IPS-15b (cell line): ENCODE measurements at regions not wholly inside any gene's neighbourhood (a gene's known extent, or its start where the extent isn't known, plus 50 kb on each side); places are given as distances from the start of the nearest gene placed in this dataset.

Source experiments
- H3K27me3 ChIP-seq: one replicate; pipeline ENCODE4 v1.6.1; 2013; ENCODE audit warnings: low read length; ENCODE audit not compliant: control insufficient read depth, insufficient read depth
- H3K36me3 ChIP-seq: one replicate; pipeline ENCODE4 v1.6.1; 2013; ENCODE audit warnings: low read length; ENCODE audit not compliant: control insufficient read depth, insufficient read depth
- H3K4me1 ChIP-seq: one replicate; pipeline ENCODE4 v1.6.1; 2013; ENCODE audit warnings: mild to moderate bottlenecking, low read length; ENCODE audit not compliant: control insufficient read depth, insufficient read depth
- H3K4me3 ChIP-seq: one replicate; pipeline ENCODE4 v1.5.1; 2013; ENCODE audit warnings: low read depth, low read length
- H3K9ac ChIP-seq: one replicate; pipeline ENCODE4 v1.6.1; 2013; ENCODE audit warnings: low read depth, mild to moderate bottlenecking, low read length
- H3K9me3 ChIP-seq: one replicate; pipeline ENCODE4 v1.6.1; 2013; ENCODE audit warnings: mild to moderate bottlenecking, low read length; ENCODE audit not compliant: control insufficient read depth, insufficient read depth

DNA sequence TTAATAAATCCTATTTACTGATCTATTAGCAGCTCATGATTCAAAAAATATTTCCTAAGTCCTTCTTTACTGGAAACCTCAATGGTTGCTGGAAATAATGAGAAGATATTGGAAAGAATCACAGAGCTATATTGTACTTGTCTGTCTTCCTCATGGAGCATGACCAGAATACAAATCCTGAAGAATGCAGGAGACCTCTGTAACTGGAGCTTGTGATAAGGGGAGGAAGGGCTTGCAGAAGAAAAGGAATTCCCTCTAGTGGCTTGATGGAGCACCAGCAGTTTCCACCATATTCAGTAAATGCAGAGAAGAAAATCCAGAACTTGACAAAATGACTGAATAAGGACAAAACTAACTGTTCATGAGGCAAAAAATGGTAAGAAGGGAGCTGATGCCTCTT, 1333.1 kb downstream of the EFNB2 start:
- Histone ChIP-seq H3K27me3 (no peaks in the 10 kb centered on the region), H3K4me3 (no peak overlapping the region), H3K4me1 (no peaks in the 10 kb centered on the region), H3K36me3 (no peaks in the 10 kb centered on the region), H3K9ac (no peak overlapping the region), H3K9me3 (no peaks in the 10 kb centered on the region)

DNA sequence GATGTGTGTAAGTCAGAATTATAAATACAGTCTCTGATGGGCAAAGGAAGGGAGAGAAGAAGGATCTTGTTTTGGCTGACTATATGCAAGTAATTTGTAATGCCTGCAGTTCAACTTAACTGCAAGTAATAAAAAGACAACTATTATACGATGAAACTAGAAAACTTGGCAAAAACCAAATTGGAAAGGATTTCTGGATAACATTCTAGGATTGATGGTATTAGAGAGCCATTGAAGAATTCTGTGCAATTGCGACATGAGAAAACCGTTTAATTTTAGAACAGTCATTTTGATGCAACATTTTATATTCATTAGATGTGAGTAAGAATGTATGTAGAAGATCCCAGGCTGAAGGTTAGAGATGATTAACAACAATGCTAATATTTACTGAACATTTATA, 1334.1 kb downstream of the EFNB2 start:
- H3K9ac ChIP-seq, result no peak overlapping the region
- no peaks in the 10 kb centered on the region for H3K4me1 ChIP-seq
- H3K27me3 ChIP-seq, result no peaks in the 10 kb centered on the region
- no peaks in the 10 kb centered on the region for H3K9me3 ChIP-seq
- no peak overlapping the region for H3K4me3 ChIP-seq
- no peaks in the 10 kb centered on the region for H3K36me3 ChIP-seq

DNA sequence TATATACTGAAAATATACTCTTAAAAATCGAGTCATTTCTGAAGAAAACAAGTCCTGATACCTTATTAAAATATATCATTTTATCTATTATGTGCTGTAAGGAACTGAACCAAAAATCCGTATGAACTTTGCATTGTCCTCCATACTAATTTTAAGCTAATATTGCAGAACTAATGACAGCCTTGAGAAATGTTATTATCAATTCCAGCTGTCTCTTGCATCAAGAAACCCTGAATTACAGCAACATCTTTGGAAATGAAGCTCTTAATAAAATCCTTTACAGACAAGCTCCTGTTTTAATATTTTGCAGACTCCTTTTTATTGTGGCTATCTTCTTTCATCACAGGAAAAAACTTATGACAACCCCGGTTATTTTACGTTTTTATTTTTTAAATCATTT, 1335.3 kb downstream of the EFNB2 start:
- no peaks in the 10 kb centered on the region for H3K9me3 ChIP-seq
- H3K9ac ChIP-seq, result no peak overlapping the region
- H3K36me3 ChIP-seq, result no peaks in the 10 kb centered on the region
- no peaks in the 10 kb centered on the region for H3K4me1 ChIP-seq
- no peaks in the 10 kb centered on the region for H3K27me3 ChIP-seq
- H3K4me3 ChIP-seq, result no peak overlapping the region

DNA sequence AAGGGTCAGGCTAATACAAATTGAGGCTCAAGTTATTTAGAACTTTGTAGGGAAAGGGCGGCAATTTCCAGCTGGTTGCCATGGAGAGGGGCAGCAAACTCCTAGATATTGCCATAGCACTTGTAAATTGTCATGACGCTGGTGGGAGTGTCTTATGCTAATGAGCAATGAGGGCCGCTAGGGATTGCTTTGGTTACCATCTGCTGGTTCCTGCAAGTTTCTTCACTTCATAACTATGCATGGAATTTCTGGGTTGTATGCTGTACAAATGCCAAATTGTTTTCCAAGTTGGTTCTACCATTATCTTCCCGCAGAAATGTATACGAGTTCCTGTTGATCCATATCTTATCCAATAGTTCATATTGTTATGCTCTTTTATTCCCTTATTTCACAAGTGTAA, 1339.4 kb downstream of the EFNB2 start:
- no peaks in the 10 kb centered on the region for H3K4me1 ChIP-seq
- no peak overlapping the region for H3K4me3 ChIP-seq
- H3K9me3 ChIP-seq, result no peaks in the 10 kb centered on the region
- H3K9ac ChIP-seq, result no peak overlapping the region
- no peaks in the 10 kb centered on the region for H3K36me3 ChIP-seq
- no peaks in the 10 kb centered on the region for H3K27me3 ChIP-seq

DNA sequence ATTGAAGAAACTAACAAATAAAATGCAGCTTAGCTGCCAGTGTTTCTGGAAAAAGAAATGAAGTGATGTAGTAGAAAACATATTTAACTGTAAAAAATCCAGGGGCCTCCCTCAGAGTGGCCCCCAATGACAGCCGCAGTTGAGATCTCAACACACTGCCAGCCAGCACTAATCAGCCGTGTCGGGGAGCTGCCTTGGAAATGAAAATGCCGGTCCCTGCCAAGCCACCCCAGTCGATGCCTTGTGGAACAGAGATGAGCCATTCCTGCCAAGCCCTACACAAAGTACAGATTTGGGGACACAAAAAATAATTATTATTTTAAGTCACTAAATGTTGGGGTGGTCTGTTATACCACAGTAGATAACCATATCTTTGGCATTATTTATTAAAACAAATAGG, 1342.4 kb downstream of the EFNB2 start:
- Histone ChIP-seq H3K4me3 (no peak overlapping the region), H3K9ac (no peak overlapping the region), H3K4me1 (no peaks in the 10 kb centered on the region), H3K9me3 (no peaks in the 10 kb centered on the region), H3K36me3 (no peaks in the 10 kb centered on the region), H3K27me3 (no peaks in the 10 kb centered on the region)

DNA sequence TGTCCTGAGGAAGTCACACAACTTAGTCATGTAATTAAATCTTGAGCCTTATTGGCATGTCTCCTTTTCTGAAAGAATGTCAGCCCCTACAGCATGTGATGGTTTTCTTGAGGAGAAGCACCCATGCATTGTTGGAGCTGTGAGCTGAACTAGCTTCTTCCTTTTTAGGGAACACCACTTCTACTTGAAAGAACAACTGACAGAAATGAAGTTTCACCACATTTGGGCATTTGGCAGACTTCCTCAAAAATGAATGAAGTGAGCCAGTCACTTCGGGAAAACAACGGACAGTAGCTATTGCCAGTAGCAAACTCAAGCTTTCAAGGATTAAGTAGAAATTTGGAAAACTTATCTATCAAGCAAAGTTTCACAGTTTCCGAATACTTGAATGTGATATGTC, 1351.3 kb downstream of the EFNB2 start:
- no peak overlapping the region for H3K9ac ChIP-seq
- H3K9me3 ChIP-seq, result no peaks in the 10 kb centered on the region
- H3K4me1 ChIP-seq, result no peaks in the 10 kb centered on the region
- no peaks in the 10 kb centered on the region for H3K36me3 ChIP-seq
- no peaks in the 10 kb centered on the region for H3K27me3 ChIP-seq
- H3K4me3 ChIP-seq, result no peak overlapping the region

DNA sequence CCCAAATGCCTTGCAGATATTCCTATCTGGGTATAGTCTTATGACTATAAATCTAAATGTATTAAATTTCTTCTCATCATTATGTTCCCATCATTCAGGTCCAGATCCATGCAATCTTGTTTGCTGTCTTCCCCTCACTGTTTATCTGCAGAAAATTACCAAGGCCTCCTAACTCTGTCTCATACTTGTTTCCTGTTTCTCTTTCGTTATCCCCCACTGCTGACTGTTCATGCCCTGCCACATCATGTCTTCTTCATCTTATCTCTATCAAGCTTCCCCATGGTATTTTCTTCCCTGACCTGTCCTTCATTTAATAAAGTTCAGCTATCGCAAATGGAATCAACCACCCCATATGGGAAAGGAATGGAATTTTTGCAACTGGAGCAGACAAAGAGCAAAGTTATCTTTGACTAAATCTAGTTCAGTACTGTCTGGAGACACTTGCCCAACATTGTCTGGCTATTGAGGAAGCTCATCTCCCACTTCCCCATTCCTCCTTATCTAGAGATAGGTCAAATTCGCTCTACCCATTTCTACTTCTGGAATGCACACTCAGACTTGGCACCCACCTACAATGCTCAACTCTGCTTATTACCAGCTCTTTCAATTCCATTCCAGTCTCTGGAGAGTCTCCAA, 1358.1 kb downstream of the EFNB2 start:
- Histone ChIP-seq H3K4me3 (no peak overlapping the region), H3K9me3 (no peaks in the 10 kb centered on the region), H3K4me1 (no peaks in the 10 kb centered on the region), H3K9ac (no peak overlapping the region), H3K27me3 (no peaks in the 10 kb centered on the region), H3K36me3 (no peaks in the 10 kb centered on the region)

DNA sequence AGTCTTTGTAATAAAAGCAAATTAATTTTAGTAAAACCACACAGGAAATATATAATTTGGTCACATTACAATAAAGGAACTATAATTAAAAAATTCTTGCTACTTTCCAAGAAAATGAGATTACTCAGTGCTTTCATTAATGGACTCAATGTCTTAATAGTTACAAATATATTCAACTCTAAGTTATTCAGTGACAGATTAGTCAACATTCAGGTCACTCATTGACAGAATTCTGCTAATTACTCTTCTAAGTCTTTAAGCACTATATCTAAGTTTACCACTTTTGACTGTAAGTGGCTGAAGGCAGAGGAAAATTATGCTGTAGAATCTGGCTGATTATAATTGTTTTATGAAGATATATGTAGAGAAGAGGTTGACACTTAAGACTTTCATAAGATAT, 1365.0 kb downstream of the EFNB2 start:
- Histone ChIP-seq H3K9ac (no peak overlapping the region), H3K4me3 (no peak overlapping the region), H3K4me1 (no peaks in the 10 kb centered on the region), H3K27me3 (no peaks in the 10 kb centered on the region), H3K9me3 (no peaks in the 10 kb centered on the region), H3K36me3 (no peaks in the 10 kb centered on the region)

DNA sequence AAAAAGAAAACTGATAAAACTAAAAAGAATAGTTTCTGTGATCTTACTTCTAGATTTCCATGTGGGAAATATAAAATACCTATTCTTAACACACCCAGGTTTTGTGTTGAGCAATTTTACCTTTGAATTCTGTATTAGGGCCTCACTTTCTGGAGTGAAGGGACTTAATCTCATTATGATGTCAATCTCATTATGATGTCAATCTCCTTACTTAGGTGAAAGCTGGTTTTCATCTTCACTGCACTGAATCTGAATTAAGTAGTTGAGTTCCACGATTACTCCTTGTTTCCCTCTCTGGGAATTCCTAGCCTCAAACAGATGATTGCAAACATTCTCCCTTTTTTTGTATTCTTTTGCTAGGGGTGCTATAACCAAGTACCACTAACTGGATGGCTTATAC, 1367.2 kb downstream of the EFNB2 start:
- Histone ChIP-seq H3K27me3 (no peaks in the 10 kb centered on the region), H3K4me3 (no peak overlapping the region), H3K4me1 (no peaks in the 10 kb centered on the region), H3K36me3 (no peaks in the 10 kb centered on the region), H3K9ac (no peak overlapping the region), H3K9me3 (no peaks in the 10 kb centered on the region)

DNA sequence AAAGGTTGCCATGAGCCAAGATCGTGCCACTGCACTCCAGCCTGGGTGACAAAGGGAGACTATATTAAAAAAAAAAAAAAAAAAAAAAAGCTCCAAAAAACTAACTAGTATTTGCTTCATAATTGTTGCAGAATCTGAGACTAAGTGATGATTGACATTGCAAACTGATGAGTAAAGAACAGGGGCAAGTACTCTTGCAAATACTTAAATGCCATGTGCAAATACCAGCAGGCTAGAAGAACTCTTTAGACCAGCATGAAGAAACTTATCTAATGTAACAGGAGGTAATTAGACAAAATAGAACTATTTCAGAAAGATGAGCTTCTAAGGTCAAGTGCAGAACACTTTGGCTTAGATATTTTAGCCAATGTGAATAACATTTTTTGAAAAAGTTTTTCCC, 1368.1 kb downstream of the EFNB2 start:
- H3K27me3 ChIP-seq, result no peaks in the 10 kb centered on the region
- no peak overlapping the region for H3K4me3 ChIP-seq
- H3K9ac ChIP-seq, result no peak overlapping the region
- H3K9me3 ChIP-seq, result no peaks in the 10 kb centered on the region
- H3K4me1 ChIP-seq, result no peaks in the 10 kb centered on the region
- H3K36me3 ChIP-seq, result no peaks in the 10 kb centered on the region

DNA sequence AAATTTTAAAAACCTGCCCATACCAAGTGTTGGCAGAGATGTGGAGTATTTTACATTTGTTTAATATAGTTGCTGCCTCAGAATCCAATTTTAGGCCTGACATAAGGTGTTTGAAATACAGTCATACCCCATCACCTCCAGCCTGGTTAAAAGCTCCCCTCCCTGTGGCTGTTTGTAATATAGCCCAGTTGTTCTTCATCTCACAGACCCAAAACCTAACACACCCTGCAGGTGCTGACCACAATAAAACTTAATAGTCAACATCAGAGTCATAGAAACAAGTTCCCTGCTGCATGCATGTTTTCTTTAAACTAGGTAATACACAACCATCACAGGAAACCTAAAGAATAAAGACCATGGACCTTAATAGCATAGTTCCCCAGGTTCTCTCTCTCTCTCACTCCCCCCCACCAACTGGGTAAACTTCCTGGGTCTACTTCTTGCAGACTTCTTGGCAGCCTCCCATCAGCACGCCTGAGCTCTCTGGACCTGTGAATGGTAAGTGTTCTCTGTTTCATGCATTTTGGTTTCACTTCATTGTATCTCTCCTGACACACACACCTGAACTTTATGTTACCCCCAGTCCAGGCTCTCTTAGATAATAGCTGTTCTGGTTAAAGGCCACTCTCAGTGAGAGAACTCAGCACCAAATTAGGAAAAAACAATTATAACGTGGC, 1369.9 kb downstream of the EFNB2 start:
- no peaks in the 10 kb centered on the region for H3K27me3 ChIP-seq
- H3K4me3 ChIP-seq, result no peak overlapping the region
- H3K9me3 ChIP-seq, result no peaks in the 10 kb centered on the region
- no peaks in the 10 kb centered on the region for H3K4me1 ChIP-seq
- H3K9ac ChIP-seq, result no peak overlapping the region
- H3K36me3 ChIP-seq, result no peaks in the 10 kb centered on the region

DNA sequence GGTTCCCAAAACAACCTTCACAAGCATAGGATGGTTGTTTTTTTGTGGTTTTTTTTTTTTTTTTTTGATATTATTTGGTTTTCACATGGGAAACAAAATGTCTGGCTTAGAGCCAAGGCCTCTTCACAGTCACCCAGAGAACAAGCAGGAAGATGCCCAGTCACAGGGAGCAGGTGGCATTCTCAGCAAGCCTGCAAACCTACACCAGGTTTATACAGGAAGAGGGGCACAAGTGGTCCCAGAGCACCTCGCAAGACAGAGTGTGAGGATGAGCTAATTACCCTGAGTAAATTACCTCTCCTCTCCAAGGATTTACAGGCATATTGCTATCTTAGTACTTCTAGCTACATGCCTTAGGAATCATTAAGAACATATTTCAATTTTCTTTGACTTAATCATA, 1375.6 kb downstream of the EFNB2 start:
- Histone ChIP-seq H3K9ac (no peak overlapping the region), H3K4me3 (no peak overlapping the region), H3K4me1 (no peaks in the 10 kb centered on the region), H3K27me3 (no peaks in the 10 kb centered on the region), H3K36me3 (no peaks in the 10 kb centered on the region), H3K9me3 (no peaks in the 10 kb centered on the region)
